Right lung (tissue), 2 donors: ENCODE measurements at regions not wholly inside any gene's neighbourhood (a gene's known extent, or its start where the extent isn't known, plus 50 kb on each side); places are given as distances from the start of the nearest gene placed in this dataset.
"Not testable (repeated sequence)": the region's sequence is repeated elsewhere in the genome, so short reads cannot be mapped to it uniquely, and the experiment has no call there.

Experiments
- DNase-seq, 2 donors: peaks; one replicate each; pipeline ENCODE4 v3.0.0-alpha.2; 2013

- no peak for DNase-seq
Measured at GRCh38 chr5:142259758-142260157, 65.1 kb downstream of the SPRY4 start.

- DNase-seq = no peak
Measured at GRCh38 chr5:142255831-142256230, 69.0 kb downstream of the SPRY4 start.

- no peak for DNase-seq
Measured at GRCh38 chr5:142254431-142254830, 70.4 kb downstream of the SPRY4 start.

DNA sequence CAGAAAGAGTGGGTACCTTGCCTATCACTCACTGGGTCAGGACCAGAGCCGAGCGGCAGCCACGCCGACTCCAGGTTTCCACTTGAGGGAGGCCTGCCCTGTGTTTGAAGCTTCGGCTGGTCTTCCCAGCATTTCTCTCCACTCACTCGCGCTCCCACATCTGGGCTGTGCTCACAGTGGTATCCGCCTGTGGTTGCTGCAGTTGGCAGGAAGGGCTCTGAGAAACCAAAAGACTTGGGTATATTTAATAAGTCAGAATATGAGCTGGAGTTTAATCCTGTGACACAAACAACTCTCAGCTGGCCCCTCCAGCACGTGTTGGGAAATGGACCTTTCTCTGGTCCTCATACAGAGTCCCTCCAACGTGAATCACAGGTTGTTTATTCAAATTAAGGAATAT lies 70.9 kb downstream of the SPRY4 start:
- DNase-seq = no peak

GRCh38 chr5:142250119-142250518 lies 74.7 kb downstream of the SPRY4 start:
- no peak for DNase-seq

DNA sequence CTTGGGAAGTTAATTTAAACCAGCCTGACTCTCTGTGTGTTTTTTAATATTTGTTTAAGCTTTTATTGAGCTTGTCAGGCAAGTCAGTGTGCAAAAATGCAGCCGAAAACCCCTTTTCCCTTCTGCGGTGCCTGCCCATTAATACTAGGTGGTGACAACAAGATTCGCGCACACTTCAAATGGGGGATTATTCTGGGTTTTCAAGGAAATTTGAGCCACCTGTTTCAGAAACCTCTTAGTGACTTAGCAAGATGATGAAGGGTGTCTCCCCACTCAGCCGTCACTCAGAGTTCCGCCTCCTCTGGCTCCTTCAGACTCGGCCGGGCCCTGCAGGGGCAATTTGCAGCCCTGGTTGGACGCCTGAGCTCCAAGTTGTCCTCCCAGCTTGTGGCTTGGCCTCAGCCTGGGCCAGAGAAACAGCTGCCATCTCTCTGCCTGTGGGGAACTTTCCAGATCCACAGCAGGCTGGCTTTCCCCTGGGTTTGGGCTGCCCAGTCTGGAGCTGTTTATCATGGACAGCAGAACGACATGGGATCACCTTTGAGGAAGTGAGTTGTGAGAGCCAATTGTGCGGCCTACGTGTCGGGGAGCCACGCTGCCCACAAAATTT lies 75.9 kb downstream of the SPRY4 start:
- peak; percentile 38 to 42 for DNase-seq

GRCh38 chr5:142246258-142246657 lies 78.6 kb downstream of the SPRY4 start:
- DNase-seq = no peak

DNA sequence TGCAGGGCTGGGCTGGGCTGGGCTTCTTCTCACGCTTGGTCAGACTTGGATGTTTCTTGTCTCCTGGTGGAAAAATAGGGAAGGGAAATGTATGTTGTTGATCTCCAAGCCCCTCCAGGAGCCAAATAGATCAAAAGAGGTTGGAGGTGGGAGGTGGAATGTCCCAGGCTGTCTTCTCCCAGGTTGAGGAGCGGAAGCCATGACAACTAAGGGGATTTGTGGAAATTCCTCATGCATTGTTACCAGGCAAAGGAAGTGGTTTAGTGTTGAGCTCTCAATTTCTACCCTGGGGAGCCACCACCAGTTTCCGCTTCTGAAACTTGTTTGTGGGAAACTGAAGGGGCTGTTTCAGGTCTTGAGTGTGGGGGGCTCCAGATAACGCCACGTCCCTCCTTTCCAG lies 79.0 kb downstream of the SPRY4 start:
- no peak for DNase-seq

DNA sequence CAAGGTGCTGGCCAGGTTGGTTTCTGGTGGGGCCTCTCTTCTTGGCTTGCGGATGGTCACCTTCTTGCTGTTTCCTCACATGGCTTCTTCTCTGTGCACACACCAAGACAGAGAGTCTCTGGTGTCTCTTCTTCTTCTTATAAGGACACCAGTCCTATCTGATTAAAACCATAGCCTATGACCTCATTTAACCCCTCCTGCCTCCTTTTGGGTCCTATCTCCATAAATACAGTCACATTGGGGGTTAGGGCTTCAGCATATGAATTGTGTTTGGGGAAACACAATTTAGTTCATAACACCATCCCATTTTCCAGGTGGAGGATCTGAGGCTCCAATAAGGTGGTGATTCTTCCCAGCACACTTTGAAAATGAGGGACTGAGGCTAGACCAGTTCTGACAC lies 80.4 kb downstream of the SPRY4 start:
- DNase-seq = no peak

GRCh38 chr5:142242272-142242671 lies 82.5 kb downstream of the SPRY4 start:
- DNase-seq = no peak

DNA sequence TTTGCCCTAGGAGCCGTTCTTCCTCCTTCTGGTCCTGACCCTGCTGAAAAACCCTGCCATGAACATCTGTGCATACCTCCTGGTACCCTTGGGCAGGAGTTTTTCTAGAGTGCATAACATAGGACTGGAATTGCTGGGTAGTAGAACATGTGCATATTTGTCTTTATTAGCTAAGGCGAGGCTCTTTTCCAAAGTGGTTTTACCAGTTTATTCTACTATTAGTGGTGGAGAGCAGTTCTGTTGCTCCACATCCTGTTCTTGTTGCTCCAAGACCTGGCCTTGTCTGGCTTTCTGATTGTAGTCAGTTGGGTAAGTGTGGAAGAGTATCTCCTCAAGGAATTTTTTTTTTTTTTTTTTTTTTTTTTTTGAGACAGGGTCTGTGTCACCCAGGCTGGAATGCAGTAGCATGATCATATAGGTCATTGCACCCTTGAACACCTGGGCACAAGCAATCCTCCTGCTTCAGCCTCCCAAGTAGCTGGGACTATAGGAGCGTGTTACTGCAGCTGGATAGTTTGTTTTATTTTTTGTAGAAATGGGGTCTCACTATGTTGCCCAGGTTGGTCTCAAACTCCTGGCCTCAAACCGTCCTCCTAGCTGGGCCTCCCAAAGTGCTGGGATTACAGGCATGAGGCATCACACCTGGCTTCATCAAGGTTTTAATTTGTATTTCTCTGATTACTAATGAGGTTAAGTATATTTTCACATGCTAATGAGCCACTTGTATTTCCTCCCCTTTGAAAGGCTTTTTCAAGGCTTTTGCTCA lies 85.2 kb downstream of the SPRY4 start:
- DNase-seq = no peak

DNA sequence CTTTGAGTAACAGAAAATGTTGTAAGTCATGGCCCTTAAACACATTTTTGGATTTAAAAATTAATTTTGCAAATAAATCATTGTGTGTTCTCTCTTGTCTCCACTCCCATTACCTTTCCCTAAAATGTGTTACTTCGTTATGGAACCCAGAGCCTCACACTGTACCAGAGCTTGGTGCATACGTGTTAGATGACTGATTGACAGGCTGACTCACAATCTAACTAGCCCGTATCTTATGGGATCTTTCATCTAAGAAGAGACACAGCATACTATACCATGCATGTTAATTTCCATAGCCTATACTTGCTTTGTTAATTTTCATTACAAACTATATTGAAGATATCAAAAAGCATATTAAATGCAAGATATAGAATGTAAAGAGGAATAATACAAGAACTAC lies 87.1 kb downstream of the SPRY4 start:
- no peak for DNase-seq

DNA sequence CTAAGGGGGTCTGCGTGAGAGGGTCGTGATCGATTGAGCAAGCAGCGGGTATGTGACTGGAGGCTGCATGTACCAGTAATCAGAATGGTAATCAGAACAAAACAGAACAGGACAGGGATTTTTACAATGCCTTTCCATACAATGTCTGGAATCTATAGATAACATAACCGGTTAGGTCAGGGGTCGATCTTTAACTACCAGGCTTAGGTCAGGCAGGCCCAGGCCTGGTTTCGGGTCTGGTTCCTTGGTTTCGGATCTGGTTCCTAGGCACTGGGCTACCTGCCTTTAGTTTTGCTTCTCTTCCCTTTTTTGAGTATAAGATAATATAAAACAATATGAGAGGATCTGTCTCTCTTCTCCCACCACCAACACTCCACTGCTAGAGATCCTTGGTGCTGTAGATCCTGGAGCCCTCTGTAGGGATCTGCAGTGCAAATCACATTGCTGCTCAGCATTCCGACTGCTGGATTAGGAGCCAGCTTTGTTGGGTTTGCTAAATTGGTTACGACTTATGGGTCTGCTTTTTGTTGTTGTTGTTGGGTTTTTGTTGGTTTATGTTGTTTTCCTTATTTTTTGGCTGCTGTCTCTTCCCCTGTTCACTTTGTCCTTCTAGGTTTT lies 88.0 kb downstream of the SPRY4 start:
- DNase-seq = not testable (repeated sequence)

- DNase-seq = no peak
Measured at GRCh38 chr5:142235870-142236672, 88.8 kb downstream of the SPRY4 start.

- no peak for DNase-seq
Measured at GRCh38 chr5:142235050-142235797, 89.6 kb downstream of the SPRY4 start.

DNA sequence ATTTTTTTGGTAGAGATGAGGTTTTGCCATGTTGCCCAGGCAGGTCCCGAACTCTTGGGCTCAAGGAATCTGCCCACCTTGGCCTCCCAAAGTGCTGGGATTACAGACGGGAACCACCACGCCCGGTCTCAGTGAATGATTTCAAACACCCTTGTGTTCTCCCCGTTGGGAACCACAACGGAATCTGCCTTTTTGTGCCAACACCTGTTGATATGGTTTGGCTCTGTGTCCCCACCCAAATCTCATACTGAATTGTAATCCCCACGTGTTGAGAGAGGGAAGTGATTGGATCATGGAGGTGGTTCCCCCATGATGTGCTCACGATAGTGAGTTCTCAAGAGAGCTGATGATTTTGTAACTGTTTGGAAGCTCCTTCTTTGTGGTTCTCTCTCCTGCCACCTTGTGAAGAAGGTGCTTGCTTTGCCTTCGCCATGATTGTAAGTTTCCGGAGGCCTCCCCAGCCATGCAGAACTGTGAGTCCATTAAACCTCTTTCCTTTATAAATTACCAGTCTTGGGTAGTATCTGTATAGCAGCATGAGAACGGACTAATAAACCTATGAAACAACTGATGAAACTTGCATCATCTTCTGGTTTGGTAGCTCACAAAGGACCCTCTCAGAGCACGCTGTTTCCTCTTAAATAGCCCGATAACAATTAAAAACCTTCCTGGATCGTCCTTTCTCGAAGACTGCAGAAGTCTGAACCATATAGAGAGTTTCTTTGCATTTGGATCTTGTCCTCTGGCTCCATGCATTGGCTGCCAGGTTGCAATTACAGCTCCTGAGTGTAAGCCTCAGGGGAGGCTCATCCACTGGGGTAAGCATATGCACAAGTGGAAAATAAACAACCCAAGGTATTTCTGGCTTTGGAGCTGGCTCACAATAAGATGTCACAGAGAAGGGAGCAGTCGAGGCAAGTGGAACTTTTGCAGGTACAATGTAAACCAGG lies 91.5 kb downstream of the SPRY4 start:
- no peak for DNase-seq

GRCh38 chr5:142230949-142231348 lies 93.9 kb downstream of the SPRY4 start:
- not testable (repeated sequence) for DNase-seq

- no peak for DNase-seq
Measured at GRCh38 chr5:142225141-142225540, 99.7 kb downstream of the SPRY4 start.

GRCh38 chr5:142222866-142223558 lies 101.8 kb downstream of the SPRY4 start:
- no peak for DNase-seq
